ENCODE measurements at regions not wholly inside any gene's neighbourhood (a gene's known extent, or its start where the extent isn't known, plus 50 kb on each side); places are given as distances from the start of the nearest gene placed in this dataset.

GRCh38 chr17:17416007-17416399 lies 60.8 kb upstream of the MED9 start:
- CTCF ChIA-PET, result no interaction called here
- no peak overlapping the region for H3K27ac ChIP-seq
- no peak for TF ChIP-seq CTCF (conservative IDR thresholded peaks at IDR 0.05; ENCODE audit: low read depth)
- POLR2A ChIA-PET (ENCODE audit: low non-redundant PET), result interaction anchor here (0.6 kb wide), 1 partner anchor 21 kb away, joined by 3 read pairs; no protein-coding TSS in a partner anchor
- peak; percentile 79 for DNase-seq (ENCODE audit: low spot score)

- ChIA-PET POLR2A (ENCODE audit: low non-redundant PET) (interaction anchor here (0.6 kb wide), 1 partner anchor 22 kb away, joined by 3 read pairs; no protein-coding TSS in a partner anchor), CTCF (no interaction called here)
- DNase-seq (ENCODE audit: low spot score), result no peak
- no peak for TF ChIP-seq CTCF (conservative IDR thresholded peaks at IDR 0.05; ENCODE audit: low read depth)
- H3K27ac ChIP-seq, result peak overlapping the region; percentile 43
Observed at GRCh38 chr17:17416400-17417360, 60.1 kb upstream of the MED9 start.

- H3K27ac ChIP-seq, result no peak overlapping the region
- ChIA-PET CTCF (no interaction called here), POLR2A (ENCODE audit: low non-redundant PET) (no interaction called here)
- DNase-seq (ENCODE audit: low spot score), result no peak
- TF ChIP-seq CTCF (conservative IDR thresholded peaks at IDR 0.05; ENCODE audit: low read depth), result no peak
Observed at GRCh38 chr17:17417718-17418181, 59.0 kb upstream of the MED9 start.

- DNase-seq (ENCODE audit: low spot score), result no peak
- TF ChIP-seq CTCF (conservative IDR thresholded peaks at IDR 0.05; ENCODE audit: low read depth), result no peak
- ChIA-PET CTCF (interaction anchor here (0.6 to 0.8 kb wide), 2 partner anchors 16 to 210 kb away, joined by 4 read pairs; no protein-coding TSS in a partner anchor), POLR2A (ENCODE audit: low non-redundant PET) (no interaction called here)
- no peak overlapping the region for H3K27ac ChIP-seq
Observed at GRCh38 chr17:17419166-17419565, 57.6 kb upstream of the MED9 start.

- H3K27ac ChIP-seq, result no peak overlapping the region
- ChIA-PET POLR2A (ENCODE audit: low non-redundant PET) (no interaction called here), CTCF (no interaction called here)
- no peak for TF ChIP-seq CTCF (conservative IDR thresholded peaks at IDR 0.05; ENCODE audit: low read depth)
- DNase-seq (ENCODE audit: low spot score), result no peak
Observed at GRCh38 chr17:17419631-17420030, 57.2 kb upstream of the MED9 start.

GRCh38 chr17:17420082-17420481 lies 56.7 kb upstream of the MED9 start:
- POLR2A ChIA-PET (ENCODE audit: low non-redundant PET), result no interaction called here
- H3K27ac ChIP-seq, result no peak overlapping the region
- CTCF ChIA-PET, result no interaction called here
- DNase-seq (ENCODE audit: low spot score), result no peak
- no peak for TF ChIP-seq CTCF (conservative IDR thresholded peaks at IDR 0.05; ENCODE audit: low read depth)
